ENCODE measurements at regions not wholly inside any gene's neighbourhood (a gene's known extent, or its start where the extent isn't known, plus 50 kb on each side); places are given as distances from the start of the nearest gene placed in this dataset.

- no peak for TF ChIP-seq CTCF (conservative IDR thresholded peaks at IDR 0.05 in 1 of 2, IDR thresholded peaks at IDR 0.05 in 1 of 2; ENCODE audit: low read depth in 1 of 2, low read length in 2 of 2)
- TF ChIP-seq EZH2 (IDR thresholded peaks at IDR 0.05; ENCODE audit: low read length, missing control alignments), result no peak
Measured at GRCh38 chr3:166367947-166368533, 530.8 kb upstream of the BCHE start.
